Testis (tissue), 2 donors: ENCODE measurements at regions not wholly inside any gene's neighbourhood (a gene's known extent, or its start where the extent isn't known, plus 50 kb on each side); places are given as distances from the start of the nearest gene placed in this dataset.

Experiments used
- POLR2A ChIP-seq: fragments of 450-650 bp; IDR thresholded peaks from one replicate; pipeline ENCODE4 v1.6.1; 2017; ENCODE audit warnings: antibody characterized with exemption, mild to moderate bottlenecking, moderate library complexity
- TF ChIP-seq, protein P1 (sequence below), 3 experiments: fragments of 450-650 bp in 2 of 3; fragments of 200-600 bp in 1 of 3; sonication (generic) in 1 of 3; IDR thresholded peaks; one replicate each; pipeline ENCODE4 v1.5.1; 2016 to 2019; ENCODE audit warnings: antibody characterized with exemption in 3 of 3, mild to moderate bottlenecking in 2 of 3, moderate library complexity in 1 of 3

- TF ChIP-seq, protein P1, sequence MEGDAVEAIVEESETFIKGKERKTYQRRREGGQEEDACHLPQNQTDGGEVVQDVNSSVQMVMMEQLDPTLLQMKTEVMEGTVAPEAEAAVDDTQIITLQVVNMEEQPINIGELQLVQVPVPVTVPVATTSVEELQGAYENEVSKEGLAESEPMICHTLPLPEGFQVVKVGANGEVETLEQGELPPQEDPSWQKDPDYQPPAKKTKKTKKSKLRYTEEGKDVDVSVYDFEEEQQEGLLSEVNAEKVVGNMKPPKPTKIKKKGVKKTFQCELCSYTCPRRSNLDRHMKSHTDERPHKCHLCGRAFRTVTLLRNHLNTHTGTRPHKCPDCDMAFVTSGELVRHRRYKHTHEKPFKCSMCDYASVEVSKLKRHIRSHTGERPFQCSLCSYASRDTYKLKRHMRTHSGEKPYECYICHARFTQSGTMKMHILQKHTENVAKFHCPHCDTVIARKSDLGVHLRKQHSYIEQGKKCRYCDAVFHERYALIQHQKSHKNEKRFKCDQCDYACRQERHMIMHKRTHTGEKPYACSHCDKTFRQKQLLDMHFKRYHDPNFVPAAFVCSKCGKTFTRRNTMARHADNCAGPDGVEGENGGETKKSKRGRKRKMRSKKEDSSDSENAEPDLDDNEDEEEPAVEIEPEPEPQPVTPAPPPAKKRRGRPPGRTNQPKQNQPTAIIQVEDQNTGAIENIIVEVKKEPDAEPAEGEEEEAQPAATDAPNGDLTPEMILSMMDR (IDR thresholded peaks at IDR 0.05): no peak
- TF ChIP-seq POLR2A: no peak
These were observed 60.8 kb upstream of the CLMN start for GRCh38 chr14:95380350-95381042.
